ENCODE measurements at regions not wholly inside any gene's neighbourhood (a gene's known extent, or its start where the extent isn't known, plus 50 kb on each side); places are given as distances from the start of the nearest gene placed in this dataset.

DNA sequence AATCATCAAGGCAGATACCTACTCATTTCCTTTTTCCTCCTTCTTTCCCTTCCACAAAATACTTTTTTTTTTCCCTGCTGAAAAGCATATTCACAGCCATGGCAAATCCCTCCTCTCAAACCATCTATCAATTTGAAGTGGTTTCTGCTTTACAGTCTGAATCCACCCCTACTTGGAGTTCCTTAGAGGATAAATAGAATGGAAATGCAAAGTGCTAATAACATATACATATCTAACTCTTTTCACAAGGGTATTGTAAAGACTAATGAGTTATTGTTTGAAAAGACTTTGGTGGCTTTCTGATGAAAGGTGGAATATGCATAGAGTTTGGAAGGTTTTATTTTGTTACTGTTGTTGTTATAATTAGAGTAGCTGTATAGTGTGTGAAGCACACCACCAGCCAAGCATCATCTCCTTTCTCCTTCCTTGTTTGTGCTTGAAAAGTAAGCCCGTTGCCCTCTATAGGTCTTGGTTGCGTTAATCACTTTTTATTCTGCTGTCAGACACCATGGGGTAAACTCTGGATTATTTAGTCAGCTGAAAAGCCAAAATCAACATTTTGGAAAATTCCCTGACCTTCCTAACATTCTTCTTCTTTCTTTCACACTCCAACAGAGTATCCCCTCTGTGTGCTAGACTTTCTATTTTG is 2126.9 kb upstream of the CELF4 start:
- DNase-seq, result no peak

DNA sequence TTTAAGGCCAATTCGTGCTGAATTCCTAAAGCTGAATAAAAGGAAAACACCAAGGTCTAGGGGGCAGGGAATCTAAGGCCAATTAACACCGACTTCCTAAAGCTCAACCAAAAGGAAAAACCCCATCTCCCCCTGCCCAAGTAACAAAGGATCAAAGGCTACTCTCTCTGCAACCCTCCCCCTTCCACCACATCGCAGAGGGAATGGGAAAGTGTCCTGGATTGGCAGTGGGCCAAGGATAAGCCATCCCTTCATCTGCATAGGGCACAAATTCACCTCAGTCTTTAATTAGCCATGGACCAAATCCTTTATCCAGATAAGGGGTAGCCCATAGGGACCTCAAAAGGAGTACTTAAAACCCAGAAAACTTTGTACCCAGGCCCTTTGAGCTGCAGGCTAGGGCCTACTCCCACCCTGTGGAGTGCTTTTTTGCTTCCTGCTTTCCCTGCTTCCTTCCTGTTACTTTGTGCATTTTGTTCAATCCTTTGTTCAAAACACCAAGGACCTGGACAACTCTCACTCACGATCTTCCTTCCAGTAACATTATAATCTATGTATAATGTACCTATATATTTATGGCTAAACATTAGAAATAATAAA is 2119.8 kb upstream of the CELF4 start:
- DNase-seq, result no peak

DNA sequence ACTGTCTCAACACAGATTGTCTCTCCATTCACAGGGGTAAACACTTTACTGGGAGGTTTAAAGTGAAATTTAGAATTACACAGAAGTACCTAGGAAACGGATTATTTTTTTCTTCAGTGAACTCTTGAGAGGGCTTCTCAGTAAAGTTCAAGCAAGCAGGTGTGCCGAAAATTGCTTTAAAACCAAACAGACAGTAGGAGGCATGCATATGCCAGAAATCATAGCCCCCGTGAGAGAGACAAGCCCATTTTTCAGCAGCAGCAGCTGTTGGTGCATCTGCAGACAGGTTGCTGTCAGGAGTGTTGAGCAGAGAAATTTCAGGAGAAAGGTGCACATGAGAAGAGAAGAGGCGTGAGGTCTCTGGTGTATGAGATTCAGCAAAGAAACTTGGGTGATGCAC is 2115.5 kb upstream of the CELF4 start:
- no peak for DNase-seq

DNA sequence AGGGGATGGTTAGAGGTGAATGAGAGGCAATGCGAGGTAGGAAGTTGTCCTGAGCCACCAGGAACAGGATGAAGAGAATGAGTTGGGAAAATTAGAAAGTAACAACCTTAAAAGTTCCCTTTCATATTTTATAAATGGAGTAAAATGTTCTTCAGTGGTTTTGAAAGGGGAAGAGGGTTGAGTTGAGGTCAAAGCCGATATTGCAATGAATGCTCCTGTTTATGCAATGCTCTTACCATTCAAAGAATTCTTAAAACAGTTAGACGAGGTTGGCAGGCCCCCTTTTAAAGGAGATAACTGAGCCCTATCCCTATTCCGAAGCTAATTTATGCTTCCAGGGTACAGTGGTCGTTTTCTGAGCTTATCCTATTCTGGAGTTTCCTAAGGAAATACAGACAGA is 2110.3 kb upstream of the CELF4 start:
- no peak for DNase-seq

DNA sequence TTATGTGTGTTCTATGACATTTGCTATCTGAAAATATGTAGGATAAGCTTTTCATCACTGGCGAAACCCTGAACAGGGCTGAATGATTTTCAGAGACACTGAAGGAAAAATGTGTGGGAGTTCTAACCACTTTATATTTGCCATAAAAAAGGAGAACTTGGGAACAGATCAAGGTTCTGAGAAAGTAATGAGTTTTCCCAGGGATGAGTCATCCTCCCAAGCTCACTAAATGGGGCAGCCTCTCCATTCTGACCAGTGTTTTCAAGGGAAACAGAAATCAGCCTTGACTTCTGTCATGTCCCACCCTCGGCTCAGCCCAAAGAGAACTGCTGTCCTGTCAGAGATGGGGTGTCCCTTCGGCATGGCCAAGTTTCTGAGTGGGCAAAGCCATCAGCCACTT is 2109.8 kb upstream of the CELF4 start:
- DNase-seq, result no peak

DNA sequence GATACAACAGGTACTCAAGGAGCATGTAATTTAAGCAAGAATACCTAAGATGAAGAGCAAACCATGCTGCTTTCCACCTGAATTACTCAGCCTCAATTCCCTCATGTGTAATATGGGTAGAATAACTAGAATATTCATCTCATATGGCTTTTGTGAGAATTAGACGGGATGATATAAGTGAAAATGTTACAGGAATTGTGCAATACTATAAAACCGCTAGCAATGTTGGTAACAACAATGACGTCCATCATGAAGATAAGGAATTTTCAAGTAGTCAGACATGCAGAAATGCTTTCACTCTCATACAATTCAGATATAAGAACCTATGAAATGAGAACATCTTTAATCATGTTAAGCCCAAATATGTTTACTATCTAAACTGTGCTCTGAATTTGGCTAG is 2106.6 kb upstream of the CELF4 start:
- DNase-seq, result no peak

DNA sequence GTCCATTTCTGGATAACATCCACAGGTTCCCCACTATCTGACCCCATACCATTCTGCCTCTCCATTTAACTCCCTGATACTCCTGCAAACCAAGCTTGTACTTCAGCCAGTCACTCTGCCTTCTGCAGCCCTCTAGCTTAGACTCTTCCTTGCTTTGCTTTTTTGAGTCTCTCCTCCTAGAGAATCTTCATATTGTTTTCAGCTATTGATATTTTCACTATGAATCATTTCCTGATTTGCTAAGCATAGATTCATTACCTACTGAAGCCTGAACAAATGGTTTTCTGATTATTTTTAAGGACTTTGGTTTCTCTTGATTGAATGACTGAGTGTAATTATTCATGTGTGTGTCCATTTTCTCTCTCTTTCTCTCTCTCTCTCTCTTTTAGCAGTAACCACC is 2102.3 kb upstream of the CELF4 start:
- no peak for DNase-seq

DNA sequence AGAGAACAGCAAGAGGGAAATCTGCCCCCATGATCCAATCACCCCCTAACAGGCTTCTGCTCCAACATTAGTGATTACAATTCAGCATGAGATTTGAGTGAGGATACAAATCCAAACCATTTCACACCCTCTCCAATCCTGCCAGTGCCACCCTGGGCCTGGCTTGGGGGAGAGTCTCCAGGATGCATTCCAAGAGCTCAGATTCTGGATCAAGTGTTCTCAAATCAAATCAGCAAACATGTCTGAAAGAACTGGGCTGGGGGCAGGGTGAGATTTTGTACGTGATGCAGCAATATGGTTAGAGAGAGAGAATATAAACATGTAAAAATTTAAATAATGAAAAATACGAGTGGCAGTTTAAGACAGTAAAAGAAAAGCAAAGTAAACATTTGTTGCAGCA is 2100.9 kb upstream of the CELF4 start:
- DNase-seq, result no peak

DNA sequence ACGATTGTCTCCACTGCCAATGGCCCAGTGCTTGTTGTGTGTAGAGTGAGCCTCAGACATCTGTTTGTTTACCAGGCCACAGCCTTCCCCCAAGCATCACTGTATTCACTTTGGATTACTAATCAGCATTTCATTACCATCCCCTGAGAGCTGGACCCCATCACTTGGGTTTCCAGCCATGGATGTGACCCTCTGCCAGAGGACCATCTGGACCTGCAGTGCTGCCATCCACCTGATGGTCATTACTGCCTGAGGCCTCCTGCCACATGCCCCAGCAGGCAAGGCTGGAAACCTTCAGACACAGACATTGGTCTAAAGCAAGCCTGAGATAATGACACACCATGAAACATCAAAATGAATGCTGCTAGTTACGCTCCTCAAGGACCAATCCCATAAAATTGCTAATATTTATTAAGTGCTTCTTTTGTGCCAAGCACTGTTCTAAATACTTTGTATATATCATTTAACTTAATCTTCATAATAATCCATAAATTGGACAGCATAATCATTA is 2096.3 kb upstream of the CELF4 start:
- no peak for DNase-seq

DNA sequence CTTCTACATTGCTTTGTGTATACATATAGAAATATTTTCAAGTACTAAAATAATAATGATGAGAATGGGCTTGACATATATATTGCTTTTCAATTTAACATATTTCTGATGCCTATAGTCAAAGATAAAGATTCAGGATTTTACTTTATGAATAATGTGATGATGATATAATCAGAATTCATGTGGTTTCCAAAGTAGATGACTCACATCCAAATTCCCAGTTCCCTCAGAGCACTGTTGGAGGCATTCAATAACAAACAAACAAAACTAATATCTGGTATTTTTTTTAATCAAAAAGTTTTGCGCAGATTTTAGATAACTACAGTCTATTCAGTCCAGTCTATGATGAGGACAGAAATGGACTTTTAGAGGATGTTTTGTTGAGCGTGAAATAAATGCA is 2094.5 kb upstream of the CELF4 start:
- DNase-seq, result no peak

DNA sequence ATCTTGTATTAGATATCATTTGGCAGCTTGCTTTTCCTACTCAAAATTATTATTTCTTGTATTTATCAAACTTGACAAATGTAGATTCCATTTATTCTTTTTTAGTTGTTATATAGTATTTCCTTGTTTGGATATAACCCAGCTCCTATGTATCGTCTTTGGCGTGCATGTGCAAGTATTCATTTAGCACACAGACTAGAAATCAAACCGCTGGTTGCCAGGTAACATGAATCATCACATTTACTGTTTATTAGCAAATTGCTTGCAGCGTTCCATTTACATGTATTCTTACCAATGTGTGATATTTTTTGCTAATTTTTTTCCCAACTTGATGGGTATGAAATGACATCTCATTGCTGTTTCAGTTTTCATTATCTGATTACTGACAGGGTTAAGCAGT is 2089.7 kb upstream of the CELF4 start:
- no peak for DNase-seq

DNA sequence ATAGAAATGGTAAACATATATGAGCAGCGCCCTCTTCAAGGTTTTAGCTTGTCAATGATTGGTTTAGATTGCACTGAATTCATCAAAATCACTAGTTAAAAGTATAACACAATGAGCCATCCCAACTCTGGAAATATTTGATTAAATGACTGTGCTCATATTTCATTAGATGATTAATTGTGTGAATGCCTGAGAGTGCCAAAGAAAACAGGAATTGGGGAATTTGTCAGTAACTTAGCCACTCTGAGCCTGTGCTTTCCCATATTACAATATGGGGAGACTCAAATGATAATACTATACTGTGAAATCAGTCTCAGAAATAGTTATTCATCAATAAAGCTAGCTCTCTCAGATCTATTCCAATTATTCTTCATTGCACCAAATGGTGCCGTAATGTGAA is 2087.6 kb upstream of the CELF4 start:
- no peak for DNase-seq

DNA sequence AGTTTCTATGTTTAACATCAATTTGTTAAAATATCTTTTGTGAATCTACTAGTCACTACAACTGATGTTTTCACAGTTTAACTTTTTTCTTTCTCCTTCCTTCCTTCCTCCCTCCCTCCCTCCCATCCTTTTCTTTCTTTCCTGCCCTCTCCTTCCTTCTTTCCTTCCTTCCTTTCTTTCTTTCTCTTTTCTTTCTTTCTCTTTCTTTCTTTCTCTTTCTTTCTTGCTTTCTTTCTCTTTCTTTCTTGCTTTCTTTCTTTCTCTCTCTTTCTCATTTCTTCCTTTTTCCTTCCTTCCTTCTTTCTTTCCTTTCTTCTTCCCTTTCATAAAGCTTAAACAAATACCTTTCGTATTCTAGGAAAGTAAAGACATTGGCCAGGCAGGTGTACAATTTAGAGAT is 2083.0 kb upstream of the CELF4 start:
- no peak for DNase-seq

DNA sequence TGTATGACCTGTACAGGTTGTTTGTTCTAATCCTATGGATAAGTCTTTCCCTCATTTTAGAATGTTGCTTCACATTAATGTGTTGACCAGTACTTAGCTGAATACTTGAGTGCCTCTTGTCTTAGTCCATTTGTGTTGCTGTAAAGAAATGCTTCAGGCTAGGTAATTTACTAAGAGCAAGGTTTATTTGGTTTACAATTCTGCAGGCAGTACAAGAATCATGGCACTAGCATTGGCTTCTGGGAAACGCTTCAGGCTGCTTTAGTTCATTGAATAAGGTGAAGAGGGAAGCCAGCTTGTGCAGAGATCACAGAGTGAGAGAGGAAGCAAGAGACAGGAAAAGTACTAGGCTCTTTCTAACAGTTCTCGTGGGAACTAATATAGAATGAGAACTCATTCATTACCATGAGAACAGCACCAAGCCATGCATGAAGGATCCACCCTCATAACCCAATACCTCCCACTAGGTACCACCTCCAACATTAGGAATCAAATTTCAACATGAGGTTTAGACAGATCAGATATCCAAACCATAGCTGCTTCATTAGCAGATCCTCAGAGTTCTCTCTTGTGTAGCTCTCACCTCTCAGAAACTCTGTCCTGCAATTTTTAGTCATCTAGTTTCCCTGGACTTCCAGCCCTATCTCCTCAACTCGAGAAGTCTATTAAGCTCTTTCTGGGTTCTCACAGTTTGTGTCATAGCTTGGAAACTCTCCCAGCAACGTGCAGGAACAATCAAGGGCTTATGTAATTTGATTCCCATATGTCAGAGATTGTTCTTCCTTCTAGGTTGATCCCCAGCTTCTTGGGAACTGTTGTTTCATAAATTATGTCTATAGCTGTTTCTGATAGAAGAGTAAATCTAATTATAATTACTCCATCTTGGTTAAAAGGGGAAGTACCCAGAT is 2082.3 kb upstream of the CELF4 start:
- DNase-seq, result no peak

DNA sequence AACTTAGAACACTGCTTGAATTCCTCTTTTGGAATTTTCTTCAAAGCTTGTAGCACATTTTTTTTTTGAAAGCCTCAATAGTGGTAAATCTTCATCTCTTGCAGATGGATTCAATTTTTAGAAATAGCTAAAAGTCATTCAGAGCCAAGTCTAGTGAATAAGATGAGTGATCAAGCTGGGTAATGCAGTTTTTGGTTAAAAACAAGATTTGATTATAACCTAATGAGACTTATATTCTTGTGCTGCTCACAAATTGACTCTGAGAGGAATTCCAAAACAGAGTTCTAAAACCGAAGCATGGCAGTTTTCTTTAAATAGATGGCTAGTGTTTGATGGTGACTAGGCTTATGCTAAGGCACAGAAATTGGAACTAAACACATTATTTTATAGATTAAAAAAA is 2072.6 kb upstream of the CELF4 start:
- DNase-seq, result no peak

DNA sequence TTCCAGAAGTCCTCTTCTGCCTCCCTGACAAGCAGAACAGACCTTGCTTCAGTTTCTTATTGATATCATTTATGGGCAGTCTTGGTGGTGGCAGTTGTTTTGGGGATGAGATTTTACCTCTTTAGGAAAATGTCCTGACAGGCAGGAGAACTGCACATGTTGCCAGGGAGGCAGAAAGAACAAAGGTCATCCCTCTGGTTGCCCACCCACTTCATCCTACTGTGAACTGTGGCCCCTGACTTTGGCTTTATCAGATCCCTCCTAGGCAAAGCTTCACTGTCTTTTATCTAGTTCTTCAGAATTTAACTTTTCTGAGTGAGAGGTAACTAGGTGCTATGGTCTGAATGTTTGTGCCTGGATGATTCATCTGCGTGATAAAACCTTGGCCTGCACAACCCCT is 2071.3 kb upstream of the CELF4 start:
- no peak for DNase-seq

DNA sequence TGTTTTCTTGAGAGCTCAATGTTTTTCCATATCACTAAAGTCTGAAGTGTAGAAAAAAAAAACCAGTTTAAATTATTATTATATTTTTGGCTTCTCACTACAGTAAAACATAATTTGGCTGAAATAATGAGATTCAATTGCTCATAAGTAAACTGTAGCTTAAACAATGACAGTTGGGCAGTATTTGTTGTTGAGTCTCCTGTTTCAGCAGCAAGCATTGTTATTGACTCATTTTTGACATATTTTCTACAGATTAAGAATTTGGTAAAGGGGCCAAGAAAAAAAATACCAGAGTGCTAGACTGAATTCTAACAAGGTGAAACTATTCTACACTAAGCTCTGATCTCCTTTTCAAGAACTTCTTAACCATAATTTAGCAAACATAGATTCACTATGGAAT is 2070.4 kb upstream of the CELF4 start:
- DNase-seq, result no peak

DNA sequence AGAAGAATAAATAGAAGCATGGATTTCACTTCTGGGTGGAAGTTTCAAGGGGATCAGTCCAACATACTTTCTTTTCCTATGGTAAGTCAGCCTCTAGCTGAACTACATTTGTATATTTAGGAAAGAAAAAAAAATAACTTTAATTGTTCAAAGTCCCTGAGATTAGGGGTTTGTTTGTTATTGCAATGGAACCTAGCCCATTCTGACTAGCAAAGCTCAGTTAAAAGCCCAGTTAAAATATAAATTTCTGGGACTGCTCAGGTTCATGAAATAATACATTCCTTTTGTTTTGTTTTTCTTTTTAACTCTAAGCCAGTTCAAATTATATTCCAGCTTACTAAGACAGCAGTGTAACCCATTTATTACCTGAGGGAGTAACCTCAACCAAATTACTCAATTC is 2069.6 kb upstream of the CELF4 start:
- no peak for DNase-seq

DNA sequence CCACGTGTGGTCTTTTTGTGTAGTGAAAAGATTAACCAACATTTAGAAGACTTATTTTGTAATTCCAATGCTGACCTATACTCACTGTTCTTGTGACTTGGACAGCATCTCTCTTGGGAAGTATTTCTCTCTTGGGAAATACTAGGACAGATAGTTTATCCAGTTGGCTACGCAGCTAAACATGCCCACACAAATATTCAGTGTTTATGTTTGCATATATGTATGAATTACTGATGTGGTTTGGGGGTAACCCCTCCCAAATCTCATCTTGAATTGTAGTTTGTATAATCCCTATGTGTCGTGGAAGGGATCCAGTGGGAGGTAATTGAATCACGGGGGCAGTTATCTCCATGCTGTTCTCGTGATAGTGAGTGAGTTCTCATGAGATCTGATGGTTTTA is 2062.3 kb upstream of the CELF4 start:
- DNase-seq, result no peak

DNA sequence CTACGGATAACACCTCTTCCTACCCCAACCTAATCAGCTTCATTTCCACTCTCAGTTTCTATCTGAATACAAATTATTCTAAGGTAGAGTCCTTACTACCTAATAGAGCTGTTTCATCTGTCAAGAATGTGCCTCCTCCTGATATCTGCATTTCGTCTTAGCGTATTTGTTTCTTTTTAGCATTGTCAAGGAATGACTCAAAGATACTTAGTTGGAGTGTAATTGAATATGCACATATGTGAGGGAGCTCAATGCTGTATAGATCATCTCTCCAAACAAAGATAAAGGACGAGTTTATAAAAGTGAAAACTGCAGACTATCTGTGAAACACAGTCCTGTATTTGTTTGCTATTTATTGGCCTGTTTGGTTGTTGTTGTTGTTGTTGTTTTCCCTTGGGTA is 2059.4 kb upstream of the CELF4 start:
- DNase-seq, result no peak

DNA sequence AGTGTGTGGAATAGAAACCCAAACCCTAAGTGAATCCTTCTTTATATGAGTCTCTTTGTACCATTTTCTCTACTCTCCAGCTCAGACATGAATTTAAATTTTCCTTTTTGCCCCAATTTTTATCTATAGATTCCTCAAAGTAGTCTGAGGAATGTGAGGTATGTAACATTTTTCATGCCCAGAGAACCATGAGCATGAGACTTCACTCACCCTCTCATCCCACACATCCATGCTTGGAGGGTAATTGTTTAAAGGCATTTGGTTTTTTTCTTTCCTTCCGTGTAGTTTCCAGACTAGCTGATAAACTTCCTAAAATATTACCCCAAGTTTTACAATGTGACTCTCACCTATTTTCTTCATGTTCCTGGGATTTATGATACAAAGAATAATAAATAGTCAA is 2056.8 kb upstream of the CELF4 start:
- no peak for DNase-seq

DNA sequence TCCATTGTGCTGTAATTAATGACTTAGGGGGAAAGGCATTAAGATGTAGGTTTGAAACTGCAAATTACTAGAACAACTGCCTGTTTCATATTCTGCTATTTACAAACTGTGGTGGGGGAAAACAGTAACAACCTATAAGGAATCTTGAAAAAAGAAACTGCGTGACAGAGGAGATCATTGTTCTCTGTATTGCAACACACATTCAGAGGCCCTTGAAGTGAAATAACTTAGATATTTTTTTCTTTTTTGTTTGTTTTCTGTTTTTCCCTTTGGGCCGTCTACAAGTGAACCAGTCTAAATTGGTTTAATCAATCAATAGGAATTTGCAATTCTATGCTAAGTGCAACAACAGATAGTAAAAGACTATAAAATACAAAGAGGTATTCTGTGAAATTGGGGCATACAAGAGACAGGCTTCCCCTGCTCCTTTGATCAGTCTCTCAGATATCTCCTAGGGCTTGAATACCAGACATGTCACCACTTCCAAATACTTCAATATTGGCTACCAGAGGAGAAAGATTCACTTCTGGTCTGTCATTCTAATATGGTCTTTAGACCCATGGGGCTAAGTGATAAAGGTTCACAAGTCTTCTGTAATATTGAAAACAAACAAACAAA is 2055.1 kb upstream of the CELF4 start:
- DNase-seq, result no peak

DNA sequence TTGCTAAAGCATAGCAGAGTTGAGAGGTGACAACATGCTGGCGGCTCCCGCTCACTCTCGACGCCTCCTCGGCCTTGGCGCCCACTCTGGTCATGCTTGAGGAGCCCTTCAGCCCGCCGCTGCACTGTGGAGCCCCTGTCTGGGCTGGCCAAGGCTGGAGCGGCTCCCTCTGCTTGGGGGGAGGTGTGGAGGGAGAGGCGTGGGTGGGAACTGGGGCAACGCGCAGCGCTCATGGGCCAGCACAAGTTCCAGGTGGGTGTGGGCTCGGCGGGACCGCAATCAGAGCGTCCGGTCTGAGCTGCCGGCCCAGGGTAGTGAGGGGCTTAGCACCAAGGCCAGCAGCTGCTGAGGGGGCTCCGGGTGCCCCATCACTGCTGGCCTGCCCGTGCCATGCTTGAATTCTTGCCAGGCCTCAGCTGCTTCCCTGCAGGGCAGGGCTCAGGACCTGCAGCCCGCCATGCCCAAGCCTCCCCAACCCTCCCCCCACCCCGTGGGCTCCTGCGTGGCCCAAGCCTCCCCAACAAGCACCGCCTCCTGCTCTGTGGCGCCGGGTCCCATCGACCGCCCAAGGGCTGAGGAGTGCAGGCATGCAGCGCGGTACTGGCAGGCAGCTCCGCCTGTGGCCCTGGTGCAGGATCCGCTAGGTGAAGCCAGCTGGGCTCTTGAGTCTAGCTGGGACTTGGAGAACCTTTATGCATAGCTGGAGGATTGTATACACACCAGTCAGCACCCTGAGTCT is 2052.8 kb upstream of the CELF4 start:
- no peak for DNase-seq
